Tibial nerve (tissue), 4 donors: ENCODE measurements at regions not wholly inside any gene's neighbourhood (a gene's known extent, or its start where the extent isn't known, plus 50 kb on each side); places are given as distances from the start of the nearest gene placed in this dataset.
A peak's percentile ranks its signal among the peaks of the same experiment; 100 is the strongest.
"Not testable (repeated sequence)": the region's sequence is repeated elsewhere in the genome, so short reads cannot be mapped to it uniquely, and the experiment has no call there.

Source experiments
- DNase-seq, 2 donors: peaks; one replicate each; pipeline ENCODE4 v3.0.0-alpha.2; 2019; ENCODE audit warnings: low spot score in 2 of 2
- H3K27ac ChIP-seq, 4 donors: fragments of 200-600 bp; sonication (generic) in 3 of 4; one replicate each; pipeline ENCODE4 v1.5.1; 2017 to 2019; ENCODE audit warnings: mild to moderate bottlenecking in 1 of 4
- H3K27me3 ChIP-seq, 2 donors: fragments of 200-600 bp; sonication (generic) in 1 of 2; one replicate each; pipeline versions ENCODE4 v1.5.1 to v1.6.0; 2017 to 2019
- H3K36me3 ChIP-seq, 3 donors: fragments of 200-600 bp; sonication (generic); one replicate each; pipeline ENCODE4 v1.5.1; 2018 to 2019
- H3K4me1 ChIP-seq, 4 donors: fragments of 200-600 bp; sonication (generic) in 3 of 4; one replicate each; pipeline ENCODE4 v1.5.1; 2017 to 2019
- H3K4me3 ChIP-seq, 4 donors: fragments of 200-600 bp; sonication (generic) in 3 of 4; one replicate each; pipeline ENCODE4 v1.5.1; 2017 to 2019; ENCODE audit warnings: mild to moderate bottlenecking in 1 of 4, moderate library complexity in 1 of 4
- H3K9me3 ChIP-seq, 4 donors: fragments of 200-600 bp; sonication (generic) in 3 of 4; one replicate each; pipeline ENCODE4 v1.5.1; 2017 to 2019
- CTCF ChIP-seq, 5 experiments: fragments of 200-600 bp in 3 of 5; fragments of 450-650 bp in 2 of 5; sonication (generic) in 3 of 5; IDR thresholded peaks; one replicate each; pipeline ENCODE4 v1.5.1; 2016 to 2019; ENCODE audit warnings: antibody characterized with exemption in 5 of 5, mild to moderate bottlenecking in 3 of 5, moderate library complexity in 2 of 5
- EP300 ChIP-seq, 2 donors: sonication (generic); formaldehyde crosslinking; IDR thresholded peaks; one replicate each; pipeline ENCODE4 v1.6.1; 2017; ENCODE audit warnings: antibody characterized with exemption in 2 of 2, mild to moderate bottlenecking in 1 of 2
- POLR2A ChIP-seq, 2 donors: fragments of 450-650 bp; IDR thresholded peaks; one replicate each; pipeline ENCODE4 v1.6.1; 2017; ENCODE audit warnings: antibody characterized with exemption in 2 of 2, mild to moderate bottlenecking in 2 of 2, moderate library complexity in 2 of 2
- WGBS, 2 donors: methylation state at CpG; one replicate each; pipeline ENCODE4 v1.1.5; 2018; 5-methylcytosine and 5-hydroxymethylcytosine counted together

- Histone ChIP-seq H3K9me3 (no peaks in the 10 kb centered on the region), H3K36me3 (no peaks in the 10 kb centered on the region), H3K27me3 (no peaks in the 10 kb centered on the region), H3K4me3 (no peak overlapping the region), H3K4me1 (peaks cover 0 to 18% (median 10%) of the 10 kb centered on the region in 4 donors), H3K27ac (no peak overlapping the region)
- TF ChIP-seq CTCF (IDR thresholded peaks at IDR 0.05) (no peak), POLR2A (IDR thresholded peaks at IDR 0.05) (no peak), EP300 (IDR thresholded peaks at IDR 0.05) (no peak)
- no peak for DNase-seq
- WGBS, 2 donors = 85 to 90% methylated on average over 7 of the region's 7 CpGs
Observed at GRCh38 chr9:105004466-105005090, 76.6 kb upstream of the ABCA1 start.

DNA sequence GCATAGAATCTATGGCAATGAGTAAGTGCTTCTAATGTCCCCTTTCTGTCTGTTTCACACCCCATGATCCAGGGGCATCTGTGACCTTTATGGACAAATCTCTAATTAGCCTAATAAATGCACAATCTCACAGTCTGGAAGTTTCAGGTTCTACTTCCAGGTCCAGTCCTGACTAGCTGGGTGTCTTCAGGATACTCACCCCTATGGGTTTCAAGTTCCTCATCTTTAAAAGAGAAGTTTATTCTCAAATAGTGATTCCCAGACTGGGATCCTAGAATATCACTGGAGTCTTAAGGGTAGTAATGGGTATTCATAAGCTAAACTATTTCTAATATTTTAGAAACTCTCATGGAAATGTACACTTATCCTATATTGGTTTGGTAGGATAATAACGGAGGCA is 77.2 kb upstream of the ABCA1 start:
- TF ChIP-seq POLR2A (IDR thresholded peaks at IDR 0.05) (no peak), EP300 (IDR thresholded peaks at IDR 0.05) (no peak), CTCF (IDR thresholded peaks at IDR 0.05) (no peak)
- no peaks in the 10 kb centered on the region for H3K36me3 ChIP-seq
- H3K9me3 ChIP-seq = no peaks in the 10 kb centered on the region
- peaks cover 0 to 18% (median 12%) of the 10 kb centered on the region in 4 donors for H3K4me1 ChIP-seq
- 91 to 100% methylated on average over 1 of the region's 1 CpG for WGBS, 2 donors
- H3K27ac ChIP-seq = no peak overlapping the region
- no peaks in the 10 kb centered on the region for H3K27me3 ChIP-seq
- H3K4me3 ChIP-seq = no peak overlapping the region
- DNase-seq = no peak

GRCh38 chr9:105006514-105006913 is 78.6 kb upstream of the ABCA1 start:
- WGBS, 2 donors = 67 to 72% methylated on average over 2 of the region's 2 CpGs
- Histone ChIP-seq H3K4me1 (peaks cover 0 to 18% (median 12%) of the 10 kb centered on the region in 4 donors), H3K36me3 (no peaks in the 10 kb centered on the region), H3K27me3 (no peaks in the 10 kb centered on the region), H3K9me3 (no peaks in the 10 kb centered on the region), H3K27ac (peak overlapping the region in 2 of 4 donors; percentile 74 to 87), H3K4me3 (no peak overlapping the region)
- TF ChIP-seq EP300 (IDR thresholded peaks at IDR 0.05) (no peak), CTCF (IDR thresholded peaks at IDR 0.05) (no peak), POLR2A (IDR thresholded peaks at IDR 0.05) (no peak)
- no peak for DNase-seq

GRCh38 chr9:105007143-105007542 is 79.2 kb upstream of the ABCA1 start:
- 36 to 39% methylated on average over 2 of the region's 2 CpGs for WGBS, 2 donors
- peak in 1 of 2 donors; percentile 54 for DNase-seq

GRCh38 chr9:105010089-105010488 is 82.1 kb upstream of the ABCA1 start:
- H3K9me3 ChIP-seq, H3K27me3 ChIP-seq, H3K4me3 ChIP-seq, DNase-seq, H3K36me3 ChIP-seq: not testable (repeated sequence)
- peaks cover 0 to 18% (median 12%) of the 10 kb centered on the region in 4 donors for H3K4me1 ChIP-seq
- 51 to 61% methylated on average over 3 of the region's 3 CpGs for WGBS, 2 donors
- peak overlapping the region in 1 of 4 donors; percentile 30 for H3K27ac ChIP-seq

More at GRCh38 chr9:105007143-105007542, 79.2 kb upstream of the ABCA1 start:
- no peaks in the 10 kb centered on the region for H3K27me3 ChIP-seq
- TF ChIP-seq POLR2A (IDR thresholded peaks at IDR 0.05) (no peak), EP300 (IDR thresholded peaks at IDR 0.05) (peak; percentile 48 to 86)
- H3K36me3 ChIP-seq = no peaks in the 10 kb centered on the region
- no peak overlapping the region for H3K4me3 ChIP-seq
- H3K9me3 ChIP-seq = no peaks in the 10 kb centered on the region
- H3K4me1 ChIP-seq = peaks cover 0 to 18% (median 12%) of the 10 kb centered on the region in 4 donors
- peak overlapping the region in 3 of 4 donors; percentile 60 to 87 (median 74) for H3K27ac ChIP-seq

DNA sequence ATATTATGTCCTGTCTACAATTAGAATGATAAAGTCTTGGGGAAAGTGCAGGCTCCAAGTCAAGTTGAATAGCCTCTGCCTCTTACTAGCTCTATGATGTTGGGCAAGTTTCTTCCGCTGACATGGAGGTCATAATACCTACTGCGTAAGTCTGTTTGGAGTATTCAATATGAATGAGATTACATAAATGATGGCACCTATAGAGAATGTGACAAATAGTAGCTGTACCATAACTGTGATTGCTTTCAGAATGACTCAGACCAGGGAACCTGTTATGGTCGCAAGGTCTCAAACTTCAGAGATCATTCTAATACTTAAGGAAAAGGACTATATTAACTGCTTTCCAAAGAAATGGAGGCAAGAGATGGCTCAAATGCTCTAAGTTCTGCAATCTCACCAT is 94.0 kb upstream of the ABCA1 start:
- Histone ChIP-seq H3K27ac (no peak overlapping the region), H3K4me3 (no peak overlapping the region), H3K36me3 (no peaks in the 10 kb centered on the region), H3K27me3 (no peaks in the 10 kb centered on the region), H3K9me3 (no peaks in the 10 kb centered on the region), H3K4me1 (peaks cover 0 to 4% (median 0%) of the 10 kb centered on the region in 4 donors)
- TF ChIP-seq POLR2A (IDR thresholded peaks at IDR 0.05) = no peak
- no peak for TF ChIP-seq CTCF (IDR thresholded peaks at IDR 0.05)
- no peak for TF ChIP-seq EP300 (IDR thresholded peaks at IDR 0.05)
- 89 to 96% methylated on average over 3 of the region's 3 CpGs for WGBS, 2 donors
- DNase-seq = no peak

DNA sequence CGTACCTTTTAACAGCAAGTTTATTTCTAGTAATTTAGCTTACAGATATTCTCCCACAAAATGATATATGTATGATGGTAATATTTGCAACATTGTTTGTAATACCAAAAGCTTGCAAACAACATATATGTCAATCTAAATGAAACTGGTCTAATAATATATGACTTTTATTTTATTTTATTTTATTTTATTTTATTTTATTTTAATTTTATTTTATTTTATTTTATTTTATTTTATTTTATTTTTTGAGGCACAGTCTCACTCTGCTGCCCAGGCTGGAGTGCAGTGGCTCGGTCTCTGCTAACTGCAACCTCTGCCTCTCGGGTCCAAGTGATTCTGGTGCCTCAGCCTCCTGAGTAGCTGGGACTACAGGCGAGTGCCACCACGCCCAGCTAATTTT is 94.6 kb upstream of the ABCA1 start:
- H3K36me3 ChIP-seq, H3K4me1 ChIP-seq, H3K27ac ChIP-seq, H3K9me3 ChIP-seq, H3K27me3 ChIP-seq, H3K4me3 ChIP-seq, DNase-seq: not testable (repeated sequence)
- 95 to 97% methylated on average over 5 of the region's 5 CpGs for WGBS, 2 donors
